H1 (cell line): ENCODE measurements at regions not wholly inside any gene's neighbourhood (a gene's known extent, or its start where the extent isn't known, plus 50 kb on each side); places are given as distances from the start of the nearest gene placed in this dataset.

ENCODE experiments used
- BRCA1 ChIP-seq: IDR thresholded peaks from 2 replicates; pipeline ENCODE4 v1.6.1; 2012; ENCODE audit warnings: low read depth, low read length, improper control_type of control experiment
- CHD2 ChIP-seq: IDR thresholded peaks from 2 replicates; pipeline ENCODE4 v1.6.1; 2012; ENCODE audit warnings: low read length, improper control_type of control experiment
- CTCF ChIP-seq, 3 experiments: IDR thresholded peaks; 1 replicate in 2 of 3; 2 replicates in 1 of 3; pipeline versions ENCODE4 v1.5.1 to v1.6.1; 2011; ENCODE audit warnings: low read length in 3 of 3, mild to moderate bottlenecking in 3 of 3, inconsistent platforms in 2 of 3, low read depth in 1 of 3, moderate library complexity in 1 of 3; ENCODE audit not compliant: insufficient read depth in 1 of 3; ENCODE audit errors: control extremely low read depth in 1 of 3
- EGR1 ChIP-seq: IDR thresholded peaks from 2 replicates; pipeline ENCODE4 v1.6.1; 2011; ENCODE audit warnings: low read depth, low read length, borderline replicate concordance
- EP300 ChIP-seq, 2 experiments: IDR thresholded peaks; 1 replicate in 1 of 2; 2 replicates in 1 of 2; pipeline ENCODE4 v1.6.1; 2011 to 2012; ENCODE audit warnings: low read depth in 2 of 2, low read length in 2 of 2, mild to moderate bottlenecking in 2 of 2, borderline replicate concordance in 1 of 2, inconsistent platforms in 1 of 2, moderate library complexity in 1 of 2
- EZH2 ChIP-seq: fragments of 200-600 bp; sonication (generic); IDR thresholded peaks from 2 replicates; pipeline ENCODE4 v1.7.1; 2012; ENCODE audit warnings: low read depth, mild to moderate bottlenecking, moderate library complexity, low read length, inconsistent platforms; ENCODE audit not compliant: severe bottlenecking
- JUN ChIP-seq: IDR thresholded peaks from 2 replicates; pipeline ENCODE4 v1.6.1; 2011; ENCODE audit warnings: low read depth, mild to moderate bottlenecking, improper control_type of control experiment, low read length
- POLR2A ChIP-seq, 2 experiments: IDR thresholded peaks; 1 replicate in 1 of 2; 2 replicates in 1 of 2; pipeline ENCODE4 v1.6.1; 2011; ENCODE audit warnings: low read depth in 2 of 2, low read length in 2 of 2, mild to moderate bottlenecking in 2 of 2; ENCODE audit errors: control extremely low read depth in 1 of 2
- POLR2AphosphoS5 ChIP-seq: IDR thresholded peaks from 2 replicates; pipeline ENCODE4 v1.6.1; 2011; ENCODE audit warnings: low read depth, low read length
- RAD21 ChIP-seq, 2 experiments: IDR thresholded peaks in 1 of 2; conservative IDR thresholded peaks in 1 of 2; 2 replicates each; pipeline ENCODE4 v1.6.1; 2011; ENCODE audit warnings: low read depth in 2 of 2, low read length in 2 of 2, improper control_type of control experiment in 1 of 2, inconsistent platforms in 1 of 2, mild to moderate bottlenecking in 1 of 2, moderate library complexity in 1 of 2
- SIRT6 ChIP-seq: IDR thresholded peaks from one replicate; pipeline ENCODE4 v1.7.1; 2012; ENCODE audit warnings: low read length, inconsistent platforms
- TCF12 ChIP-seq: IDR thresholded peaks from 2 replicates; pipeline ENCODE4 v1.6.1; 2011; ENCODE audit warnings: low read depth, mild to moderate bottlenecking, low read length
- TF ChIP-seq, protein P1 (sequence below): IDR thresholded peaks from 2 replicates; pipeline ENCODE4 v1.6.1; 2011; ENCODE audit warnings: low read length, improper control_type of control experiment
- TF ChIP-seq, protein P2 (sequence below): IDR thresholded peaks from 2 replicates; pipeline ENCODE4 v1.6.1; 2012; ENCODE audit warnings: inconsistent platforms

DNA sequence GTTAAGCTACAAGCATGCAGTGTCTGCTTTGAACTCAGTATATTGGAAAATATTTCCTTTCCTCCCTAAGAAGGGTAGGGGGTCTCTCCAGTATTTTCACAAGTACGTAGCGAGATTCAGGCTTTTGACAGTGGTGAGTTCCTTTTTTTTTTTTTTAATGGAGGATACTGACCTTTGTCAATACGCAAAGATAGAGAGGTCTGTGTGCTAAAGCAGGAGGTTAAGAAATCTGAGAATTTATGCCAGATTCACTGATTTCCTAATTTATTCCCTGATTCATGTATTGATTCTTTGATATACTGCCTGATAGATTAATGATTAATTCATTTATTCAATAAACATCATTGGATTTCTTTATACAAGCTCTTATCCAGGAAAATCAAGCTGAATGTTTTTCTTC lies 106.7 kb upstream of the CADM1 start:
- no peak for TF ChIP-seq POLR2AphosphoS5
- no peak for TF ChIP-seq CTCF (IDR thresholded peaks at IDR 0.05; ENCODE audit: control extremely low read depth in 1 of 3, insufficient read depth in 1 of 3, low read depth in 1 of 3, low read length in 3 of 3)
- TF ChIP-seq JUN = no peak
- no peak for TF ChIP-seq SIRT6
- TF ChIP-seq EP300 (IDR thresholded peaks at IDR 0.05; ENCODE audit: borderline replicate concordance in 1 of 2, low read depth in 2 of 2, low read length in 2 of 2) = no peak
- TF ChIP-seq TCF12 = no peak
- TF ChIP-seq EZH2 = no peak
- no peak for TF ChIP-seq POLR2A (IDR thresholded peaks at IDR 0.05; ENCODE audit: control extremely low read depth in 1 of 2, low read depth in 2 of 2, low read length in 2 of 2)
- TF ChIP-seq BRCA1 = no peak
- TF ChIP-seq CHD2 = no peak
- TF ChIP-seq, protein P1, sequence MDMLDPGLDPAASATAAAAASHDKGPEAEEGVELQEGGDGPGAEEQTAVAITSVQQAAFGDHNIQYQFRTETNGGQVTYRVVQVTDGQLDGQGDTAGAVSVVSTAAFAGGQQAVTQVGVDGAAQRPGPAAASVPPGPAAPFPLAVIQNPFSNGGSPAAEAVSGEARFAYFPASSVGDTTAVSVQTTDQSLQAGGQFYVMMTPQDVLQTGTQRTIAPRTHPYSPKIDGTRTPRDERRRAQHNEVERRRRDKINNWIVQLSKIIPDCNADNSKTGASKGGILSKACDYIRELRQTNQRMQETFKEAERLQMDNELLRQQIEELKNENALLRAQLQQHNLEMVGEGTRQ = no peak
- TF ChIP-seq RAD21 (IDR thresholded peaks at IDR 0.05 in 1 of 2, conservative IDR thresholded peaks at IDR 0.05 in 1 of 2; ENCODE audit: low read depth in 2 of 2, low read length in 2 of 2) = no peak
- TF ChIP-seq EGR1 = no peak
- TF ChIP-seq, protein P2, sequence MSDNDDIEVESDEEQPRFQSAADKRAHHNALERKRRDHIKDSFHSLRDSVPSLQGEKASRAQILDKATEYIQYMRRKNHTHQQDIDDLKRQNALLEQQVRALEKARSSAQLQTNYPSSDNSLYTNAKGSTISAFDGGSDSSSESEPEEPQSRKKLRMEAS = no peak
